ENCODE measurements at regions not wholly inside any gene's neighbourhood (a gene's known extent, or its start where the extent isn't known, plus 50 kb on each side); places are given as distances from the start of the nearest gene placed in this dataset.

GRCh38 chr10:129341087-129341486 lies 126.0 kb upstream of the MGMT start:
- Mint-ChIP-seq H3K4me3 (no peak overlapping the region), H3K27me3 (no peaks in the 10 kb centered on the region), H3K36me3 (ENCODE audit: low read depth) (no peaks in the 10 kb centered on the region), H3K27ac (no peak overlapping the region), H3K4me1 (no peaks in the 10 kb centered on the region), H3K9me3 (peaks cover 3% of the 10 kb centered on the region)
- ChIA-PET POLR2A (no interaction called here), CTCF (no interaction called here)
- no peak for DNase-seq

- no peak for DNase-seq
- no peaks in the 10 kb centered on the region for H3K27me3 Mint-ChIP-seq
- no peak overlapping the region for H3K27ac Mint-ChIP-seq
- no peaks in the 10 kb centered on the region for H3K36me3 Mint-ChIP-seq (ENCODE audit: low read depth)
- H3K9me3 Mint-ChIP-seq = peaks cover 3% of the 10 kb centered on the region
- H3K4me1 Mint-ChIP-seq = no peaks in the 10 kb centered on the region
- no peak overlapping the region for H3K4me3 Mint-ChIP-seq
- CTCF ChIA-PET = no interaction called here
- POLR2A ChIA-PET = no interaction called here
Measured at GRCh38 chr10:129342385-129342784, 124.7 kb upstream of the MGMT start.

- no peak for DNase-seq
- CTCF ChIA-PET = no interaction called here
- Mint-ChIP-seq H3K36me3 (ENCODE audit: low read depth) (no peaks in the 10 kb centered on the region), H3K9me3 (peaks cover 3% of the 10 kb centered on the region), H3K4me3 (no peak overlapping the region), H3K27ac (no peak overlapping the region), H3K27me3 (no peaks in the 10 kb centered on the region), H3K4me1 (no peaks in the 10 kb centered on the region)
- POLR2A ChIA-PET = no interaction called here
Measured at GRCh38 chr10:129343141-129343540, 123.9 kb upstream of the MGMT start.

GRCh38 chr10:129344103-129344502 lies 122.9 kb upstream of the MGMT start:
- no peaks in the 10 kb centered on the region for H3K27me3 Mint-ChIP-seq
- H3K4me3 Mint-ChIP-seq = no peak overlapping the region
- H3K27ac Mint-ChIP-seq = no peak overlapping the region
- POLR2A ChIA-PET = no interaction called here
- DNase-seq = no peak
- peaks cover 3% of the 10 kb centered on the region for H3K9me3 Mint-ChIP-seq
- CTCF ChIA-PET = no interaction called here
- H3K4me1 Mint-ChIP-seq = no peaks in the 10 kb centered on the region
- H3K36me3 Mint-ChIP-seq (ENCODE audit: low read depth) = no peaks in the 10 kb centered on the region

GRCh38 chr10:129344731-129345355 lies 122.2 kb upstream of the MGMT start:
- H3K9me3 Mint-ChIP-seq = peaks cover 3% of the 10 kb centered on the region
- H3K27me3 Mint-ChIP-seq = no peaks in the 10 kb centered on the region
- no peak overlapping the region for H3K27ac Mint-ChIP-seq
- no peak for DNase-seq
- CTCF ChIA-PET = no interaction called here
- POLR2A ChIA-PET = no interaction called here
- H3K4me3 Mint-ChIP-seq = no peak overlapping the region
- H3K4me1 Mint-ChIP-seq = no peaks in the 10 kb centered on the region
- no peaks in the 10 kb centered on the region for H3K36me3 Mint-ChIP-seq (ENCODE audit: low read depth)

- no peaks in the 10 kb centered on the region for H3K36me3 Mint-ChIP-seq (ENCODE audit: low read depth)
- peaks cover 3% of the 10 kb centered on the region for H3K9me3 Mint-ChIP-seq
- ChIA-PET POLR2A (no interaction called here), CTCF (no interaction called here)
- no peak overlapping the region for H3K27ac Mint-ChIP-seq
- DNase-seq = no peak
- H3K27me3 Mint-ChIP-seq = no peaks in the 10 kb centered on the region
- H3K4me1 Mint-ChIP-seq = no peaks in the 10 kb centered on the region
- no peak overlapping the region for H3K4me3 Mint-ChIP-seq
Measured at GRCh38 chr10:129345763-129346162, 121.3 kb upstream of the MGMT start.

GRCh38 chr10:129350690-129351089 lies 116.4 kb upstream of the MGMT start:
- Mint-ChIP-seq H3K27ac (no peak overlapping the region), H3K4me1 (no peaks in the 10 kb centered on the region), H3K27me3 (no peaks in the 10 kb centered on the region), H3K36me3 (ENCODE audit: low read depth) (no peaks in the 10 kb centered on the region), H3K4me3 (no peak overlapping the region), H3K9me3 (no peaks in the 10 kb centered on the region)
- ChIA-PET POLR2A (no interaction called here), CTCF (no interaction called here)
- no peak for DNase-seq

- Mint-ChIP-seq H3K27ac (no peak overlapping the region), H3K36me3 (ENCODE audit: low read depth) (no peaks in the 10 kb centered on the region), H3K27me3 (no peaks in the 10 kb centered on the region), H3K9me3 (no peaks in the 10 kb centered on the region), H3K4me1 (no peaks in the 10 kb centered on the region), H3K4me3 (no peak overlapping the region)
- CTCF ChIA-PET = no interaction called here
- POLR2A ChIA-PET = no interaction called here
- no peak for DNase-seq
Measured at GRCh38 chr10:129353101-129353500, 113.9 kb upstream of the MGMT start.

- no peak overlapping the region for H3K27ac Mint-ChIP-seq
- ChIA-PET POLR2A (no interaction called here), CTCF (no interaction called here)
- no peaks in the 10 kb centered on the region for H3K27me3 Mint-ChIP-seq
- no peaks in the 10 kb centered on the region for H3K36me3 Mint-ChIP-seq (ENCODE audit: low read depth)
- no peaks in the 10 kb centered on the region for H3K4me1 Mint-ChIP-seq
- no peaks in the 10 kb centered on the region for H3K9me3 Mint-ChIP-seq
- no peak overlapping the region for H3K4me3 Mint-ChIP-seq
- no peak for DNase-seq
Measured at GRCh38 chr10:129360046-129360445, 107.0 kb upstream of the MGMT start.

GRCh38 chr10:129361676-129362376 lies 105.2 kb upstream of the MGMT start:
- ChIA-PET POLR2A (no interaction called here), CTCF (no interaction called here)
- H3K27me3 Mint-ChIP-seq = no peaks in the 10 kb centered on the region
- no peaks in the 10 kb centered on the region for H3K4me1 Mint-ChIP-seq
- H3K36me3 Mint-ChIP-seq (ENCODE audit: low read depth) = no peaks in the 10 kb centered on the region
- H3K27ac Mint-ChIP-seq = no peak overlapping the region
- H3K9me3 Mint-ChIP-seq = no peaks in the 10 kb centered on the region
- DNase-seq = no peak
- H3K4me3 Mint-ChIP-seq = no peak overlapping the region

GRCh38 chr10:129364949-129365348 lies 102.1 kb upstream of the MGMT start:
- no peaks in the 10 kb centered on the region for H3K27me3 Mint-ChIP-seq
- H3K27ac Mint-ChIP-seq = no peak overlapping the region
- H3K4me1 Mint-ChIP-seq = no peaks in the 10 kb centered on the region
- DNase-seq = no peak
- no peaks in the 10 kb centered on the region for H3K36me3 Mint-ChIP-seq (ENCODE audit: low read depth)
- H3K9me3 Mint-ChIP-seq = no peaks in the 10 kb centered on the region
- CTCF ChIA-PET = no interaction called here
- POLR2A ChIA-PET = no interaction called here
- no peak overlapping the region for H3K4me3 Mint-ChIP-seq

- POLR2A ChIA-PET = no interaction called here
- DNase-seq = no peak
- no peaks in the 10 kb centered on the region for H3K36me3 Mint-ChIP-seq (ENCODE audit: low read depth)
- no peaks in the 10 kb centered on the region for H3K9me3 Mint-ChIP-seq
- no peaks in the 10 kb centered on the region for H3K4me1 Mint-ChIP-seq
- no peak overlapping the region for H3K4me3 Mint-ChIP-seq
- CTCF ChIA-PET = no interaction called here
- no peak overlapping the region for H3K27ac Mint-ChIP-seq
- peaks cover 2% of the 10 kb centered on the region for H3K27me3 Mint-ChIP-seq
Measured at GRCh38 chr10:129365767-129366402, 101.2 kb upstream of the MGMT start.

- H3K27me3 Mint-ChIP-seq = peaks cover 2% of the 10 kb centered on the region
- no peak overlapping the region for H3K27ac Mint-ChIP-seq
- POLR2A ChIA-PET = no interaction called here
- H3K4me3 Mint-ChIP-seq = no peak overlapping the region
- no peaks in the 10 kb centered on the region for H3K9me3 Mint-ChIP-seq
- H3K4me1 Mint-ChIP-seq = no peaks in the 10 kb centered on the region
- CTCF ChIA-PET = no interaction called here
- DNase-seq = no peak
- no peaks in the 10 kb centered on the region for H3K36me3 Mint-ChIP-seq (ENCODE audit: low read depth)
Measured at GRCh38 chr10:129366450-129366849, 100.6 kb upstream of the MGMT start.

- Mint-ChIP-seq H3K9me3 (no peaks in the 10 kb centered on the region), H3K4me1 (no peaks in the 10 kb centered on the region), H3K4me3 (no peak overlapping the region), H3K27me3 (peaks cover 17% of the 10 kb centered on the region), H3K36me3 (ENCODE audit: low read depth) (no peaks in the 10 kb centered on the region), H3K27ac (no peak overlapping the region)
- no peak for DNase-seq
- ChIA-PET POLR2A (interaction anchor here (0.6 kb wide), 1 partner anchor 1857 kb away, joined by 3 read pairs; no protein-coding TSS in a partner anchor), CTCF (no interaction called here)
Measured at GRCh38 chr10:129369566-129369965, 97.5 kb upstream of the MGMT start.
